Caco-2 (cell line): ENCODE measurements at regions not wholly inside any gene's neighbourhood (a gene's known extent, or its start where the extent isn't known, plus 50 kb on each side); places are given as distances from the start of the nearest gene placed in this dataset.
"Not testable (repeated sequence)": the region's sequence is repeated elsewhere in the genome, so short reads cannot be mapped to it uniquely, and the experiment has no call there.

ENCODE experiments used
- BruUV-seq: library from RNA; stranded (reverse); fragments of 400-500 nt; replicated peaks from 2 replicates; lab custom pipeline; 2021; lab: Mats Ljungman, UMichigan
- CTCF ChIA-PET: fragments of 300-600 bp; sonication (Branson Sonifier 250); formaldehyde crosslinking; loops from one replicate; lab custom pipeline; 2022; ENCODE audit warnings: antibody characterized with exemption; lab: Charles Lee
- POLR2A ChIA-PET: fragments of 300-600 bp; sonication (Branson Sonifier 250); formaldehyde crosslinking; loops from one replicate; lab custom pipeline; 2022; ENCODE audit warnings: antibody characterized with exemption; lab: Charles Lee
- DNase-seq, 2 experiments: peaks; one replicate each; pipeline versions ENCODE4 v3.0.0 to v3.0.0-alpha.2; 2020 to 2022
- H3K27me3 ChIP-seq: replicated peaks from 2 replicates; pipeline ENCODE4 v1.6.0; 2011; ENCODE audit warnings: low read length; ENCODE audit not compliant: control insufficient read depth, insufficient read depth
- H3K36me3 ChIP-seq: 2 replicates; pipeline ENCODE4 v1.5.1; 2011; ENCODE audit warnings: low read length; ENCODE audit not compliant: control insufficient read depth, insufficient read depth
- H3K4me1 ChIP-seq: fragments of 250-450 bp; sonication (Bioruptor Pico); 2 replicates; pipeline ENCODE4 v1.5.1; 2020; ENCODE audit warnings: mild to moderate bottlenecking
- H3K4me3 ChIP-seq: 2 replicates; pipeline ENCODE4 v1.5.1; 2011; ENCODE audit warnings: low read depth, mild to moderate bottlenecking, control low read depth, low read length
- H3K9me3 ChIP-seq: fragments of 250-450 bp; sonication (Bioruptor Pico); 2 replicates; pipeline ENCODE4 v1.5.1; 2020; ENCODE audit warnings: mild to moderate bottlenecking, moderate library complexity
- H3K27ac Mint-ChIP-seq: one replicate; pipeline ENCODE4 v1.8.0; 2022; ENCODE audit warnings: mixed read lengths; ENCODE audit not compliant: unreplicated experiment
- H3K27me3 Mint-ChIP-seq: one replicate; pipeline ENCODE4 v1.8.0; 2022; ENCODE audit warnings: mixed read lengths; ENCODE audit not compliant: insufficient read depth, unreplicated experiment
- H3K36me3 Mint-ChIP-seq: one replicate; pipeline ENCODE4 v1.8.0; 2022; ENCODE audit warnings: mild to moderate bottlenecking, mixed read lengths; ENCODE audit not compliant: insufficient read depth, unreplicated experiment
- H3K4me1 Mint-ChIP-seq: one replicate; pipeline ENCODE4 v1.8.0; 2022; ENCODE audit warnings: low read depth, mixed read lengths; ENCODE audit not compliant: unreplicated experiment
- H3K4me3 Mint-ChIP-seq: one replicate; pipeline ENCODE4 v1.8.0; 2022; ENCODE audit warnings: mild to moderate bottlenecking, moderate library complexity, mixed read lengths; ENCODE audit not compliant: unreplicated experiment
- H3K9me3 Mint-ChIP-seq: one replicate; pipeline ENCODE4 v1.8.0; 2022; ENCODE audit warnings: mixed read lengths; ENCODE audit not compliant: unreplicated experiment
- intact Hi-C: fragments of 100-400 bp; cut with micrococcal nuclease; formaldehyde crosslinking; loops from one replicate; pipeline ENCODE4 v1.10.0; 2022; ENCODE audit not compliant: unreplicated experiment
- TF ChIP-seq, protein P1 (sequence below), 2 experiments: fragments of 200-600 bp in 1 of 2; IDR thresholded peaks; 1 replicate in 1 of 2; 2 replicates in 1 of 2; pipeline versions ENCODE4 v1.5.1 to v1.8.0; 2011 to 2022; ENCODE audit warnings: antibody characterized with exemption in 1 of 2, control low read depth in 1 of 2, inconsistent platforms in 1 of 2, low read depth in 1 of 2, low read length in 1 of 2, mild to moderate bottlenecking in 1 of 2, moderate library complexity in 1 of 2; ENCODE audit not compliant: insufficient read depth in 1 of 2, severe bottlenecking in 1 of 2, unreplicated experiment in 1 of 2

DNA sequence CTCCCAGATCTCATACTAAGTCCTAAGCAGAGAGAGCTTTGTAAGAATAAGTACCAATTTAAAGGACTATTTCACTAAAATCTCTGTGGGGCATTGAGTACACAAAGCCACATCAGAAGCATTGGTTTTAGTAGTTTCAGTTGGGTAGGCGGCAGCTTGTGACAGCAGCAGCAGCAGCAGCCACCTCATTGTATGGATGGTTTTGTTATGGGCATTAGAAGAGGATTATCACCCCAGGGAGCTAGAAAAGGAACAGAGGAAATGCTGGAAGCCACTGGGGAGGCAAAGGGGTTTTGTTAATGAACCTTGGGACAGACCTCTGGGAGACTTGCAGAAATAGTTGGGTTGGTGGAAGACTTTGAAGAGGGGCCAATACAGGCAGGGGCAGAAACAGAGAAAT is 93.9 kb upstream of the FRMPD3 start:
- no peaks in the 10 kb centered on the region for H3K9me3 Mint-ChIP-seq
- Histone ChIP-seq H3K27me3 (no peaks in the 10 kb centered on the region), H3K4me1 (no peaks in the 10 kb centered on the region), H3K9me3 (no peaks in the 10 kb centered on the region), H3K36me3 (no peaks in the 10 kb centered on the region), H3K4me3 (no peak overlapping the region)
- TF ChIP-seq, protein P1, sequence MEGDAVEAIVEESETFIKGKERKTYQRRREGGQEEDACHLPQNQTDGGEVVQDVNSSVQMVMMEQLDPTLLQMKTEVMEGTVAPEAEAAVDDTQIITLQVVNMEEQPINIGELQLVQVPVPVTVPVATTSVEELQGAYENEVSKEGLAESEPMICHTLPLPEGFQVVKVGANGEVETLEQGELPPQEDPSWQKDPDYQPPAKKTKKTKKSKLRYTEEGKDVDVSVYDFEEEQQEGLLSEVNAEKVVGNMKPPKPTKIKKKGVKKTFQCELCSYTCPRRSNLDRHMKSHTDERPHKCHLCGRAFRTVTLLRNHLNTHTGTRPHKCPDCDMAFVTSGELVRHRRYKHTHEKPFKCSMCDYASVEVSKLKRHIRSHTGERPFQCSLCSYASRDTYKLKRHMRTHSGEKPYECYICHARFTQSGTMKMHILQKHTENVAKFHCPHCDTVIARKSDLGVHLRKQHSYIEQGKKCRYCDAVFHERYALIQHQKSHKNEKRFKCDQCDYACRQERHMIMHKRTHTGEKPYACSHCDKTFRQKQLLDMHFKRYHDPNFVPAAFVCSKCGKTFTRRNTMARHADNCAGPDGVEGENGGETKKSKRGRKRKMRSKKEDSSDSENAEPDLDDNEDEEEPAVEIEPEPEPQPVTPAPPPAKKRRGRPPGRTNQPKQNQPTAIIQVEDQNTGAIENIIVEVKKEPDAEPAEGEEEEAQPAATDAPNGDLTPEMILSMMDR (IDR thresholded peaks at IDR 0.05; ENCODE audit: insufficient read depth in 1 of 2, low read depth in 1 of 2, low read length in 1 of 2, severe bottlenecking in 1 of 2, unreplicated experiment in 1 of 2) = no peak
- no peak overlapping the region for H3K4me3 Mint-ChIP-seq
- no peak overlapping the region for H3K27ac Mint-ChIP-seq
- DNase-seq = no peak
- ChIA-PET CTCF (no interaction called here), POLR2A (no interaction called here)
- peaks cover under 1% of the 10 kb centered on the region for H3K4me1 Mint-ChIP-seq
- intact Hi-C loops = no loop called here
- H3K36me3 Mint-ChIP-seq = no peaks in the 10 kb centered on the region
- BruUV-seq = no TSS peak
- H3K27me3 Mint-ChIP-seq = peaks cover 21% of the 10 kb centered on the region

DNA sequence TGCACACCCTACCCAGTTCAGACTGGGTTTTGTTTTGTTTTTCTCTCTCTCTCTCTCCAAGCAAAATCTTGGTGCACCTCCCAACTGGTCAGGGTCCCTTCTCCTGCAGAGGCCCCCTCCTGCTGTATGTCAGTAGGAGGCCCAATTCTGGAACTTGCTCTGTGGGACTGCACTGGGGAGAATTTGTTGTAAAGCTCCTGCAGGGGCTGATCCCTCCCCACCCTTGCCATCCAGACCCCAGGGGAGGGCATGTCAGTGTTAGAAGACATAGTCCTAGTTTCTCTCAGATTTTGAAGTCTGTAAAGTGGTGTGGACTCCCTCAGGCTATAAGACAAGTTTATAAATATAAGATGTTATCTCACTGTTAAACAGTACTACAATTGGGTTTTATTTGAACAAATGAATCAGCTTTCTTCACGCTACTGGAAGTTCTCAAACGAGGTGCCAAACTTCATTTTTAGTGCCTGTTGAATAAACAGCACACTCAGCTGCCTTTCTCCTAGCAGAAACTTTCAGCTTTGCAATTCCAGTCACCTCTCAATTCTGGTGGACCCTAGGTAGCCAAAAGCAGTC is 88.6 kb upstream of the FRMPD3 start:
- H3K4me3 ChIP-seq = no peak overlapping the region
- POLR2A ChIA-PET = no interaction called here
- CTCF ChIA-PET = no interaction called here
- TF ChIP-seq, protein P1 (IDR thresholded peaks at IDR 0.05; ENCODE audit: insufficient read depth in 1 of 2, low read depth in 1 of 2, low read length in 1 of 2, severe bottlenecking in 1 of 2, unreplicated experiment in 1 of 2) = no peak
- no peaks in the 10 kb centered on the region for H3K27me3 ChIP-seq
- no TSS peak for BruUV-seq
- H3K36me3 ChIP-seq = no peaks in the 10 kb centered on the region
- Mint-ChIP-seq H3K9me3 (no peaks in the 10 kb centered on the region), H3K27me3 (peaks cover 16% of the 10 kb centered on the region), H3K4me1 (peaks cover 5% of the 10 kb centered on the region), H3K27ac (no peak overlapping the region), H3K4me3 (no peak overlapping the region), H3K36me3 (no peaks in the 10 kb centered on the region)
- H3K4me1 ChIP-seq = no peaks in the 10 kb centered on the region
- intact Hi-C loops = no loop called here
- no peaks in the 10 kb centered on the region for H3K9me3 ChIP-seq
- no peak for DNase-seq

DNA sequence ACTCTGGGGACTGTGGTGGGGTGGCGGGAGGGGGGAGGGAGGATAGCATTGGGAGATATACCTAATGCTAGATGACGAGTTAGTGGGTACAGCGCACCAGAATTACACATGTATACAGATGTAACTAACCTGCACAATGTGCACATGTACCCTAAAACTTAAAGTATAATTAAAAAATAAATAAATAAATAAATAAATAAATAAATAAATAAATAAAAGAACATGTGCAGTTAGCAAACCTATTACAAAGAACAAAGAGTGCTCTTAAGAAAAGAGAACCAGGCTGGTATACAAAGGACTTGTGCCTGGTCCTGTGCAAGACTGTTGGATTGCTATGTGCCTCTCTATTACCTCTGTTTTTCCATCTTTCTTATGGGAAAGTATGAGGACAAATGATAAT is 79.3 kb upstream of the FRMPD3 start:
- H3K27me3 ChIP-seq, H3K4me3 Mint-ChIP-seq, H3K27me3 Mint-ChIP-seq, H3K9me3 Mint-ChIP-seq, BruUV-seq, H3K4me1 Mint-ChIP-seq, CTCF ChIA-PET, DNase-seq, H3K27ac Mint-ChIP-seq, H3K4me3 ChIP-seq, POLR2A ChIA-PET, H3K4me1 ChIP-seq, H3K9me3 ChIP-seq, intact Hi-C loops, H3K36me3 ChIP-seq, H3K36me3 Mint-ChIP-seq: not testable (repeated sequence)

DNA sequence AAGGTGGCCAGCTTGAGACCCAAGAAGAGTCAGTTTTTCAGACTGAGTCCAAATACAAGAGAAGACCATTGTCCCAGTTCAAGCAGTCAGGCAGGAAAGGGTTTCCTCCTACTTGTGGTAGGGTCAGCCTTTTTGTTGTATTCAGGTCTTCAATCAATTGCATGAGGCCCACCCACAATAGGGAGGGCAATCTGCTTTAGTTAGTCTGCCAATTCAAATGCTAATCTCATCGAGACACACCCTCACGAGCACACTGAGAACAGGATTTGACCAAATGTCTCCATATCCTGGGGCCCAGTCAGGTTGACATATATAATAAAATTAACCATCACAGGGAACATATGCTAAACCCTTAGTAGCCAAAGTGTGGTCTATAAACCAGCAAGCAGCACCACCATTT is 75.3 kb upstream of the FRMPD3 start:
- TF ChIP-seq, protein P1 (IDR thresholded peaks at IDR 0.05; ENCODE audit: insufficient read depth in 1 of 2, low read depth in 1 of 2, low read length in 1 of 2, severe bottlenecking in 1 of 2, unreplicated experiment in 1 of 2) = no peak
- Mint-ChIP-seq H3K4me3 (no peak overlapping the region), H3K9me3 (no peaks in the 10 kb centered on the region), H3K4me1 (no peaks in the 10 kb centered on the region), H3K36me3 (no peaks in the 10 kb centered on the region), H3K27me3 (no peaks in the 10 kb centered on the region), H3K27ac (no peak overlapping the region)
- POLR2A ChIA-PET = no interaction called here
- H3K9me3 ChIP-seq = no peaks in the 10 kb centered on the region
- no peaks in the 10 kb centered on the region for H3K4me1 ChIP-seq
- no peak overlapping the region for H3K4me3 ChIP-seq
- intact Hi-C loops = no loop called here
- BruUV-seq = no TSS peak
- no peaks in the 10 kb centered on the region for H3K27me3 ChIP-seq
- no peak for DNase-seq
- CTCF ChIA-PET = no interaction called here
- H3K36me3 ChIP-seq = no peaks in the 10 kb centered on the region
